HepG2 (cell line): ENCODE measurements at regions not wholly inside any gene's neighbourhood (a gene's known extent, or its start where the extent isn't known, plus 50 kb on each side); places are given as distances from the start of the nearest gene placed in this dataset.

Source experiments
- ATAC-seq: fragments of 200-7000 bp; cut with Tn5 transposase; 3 replicates; pipeline ENCODE4 v1.9.1; 2020; ENCODE audit warnings: mild to moderate bottlenecking, moderate library complexity
- BruUV-seq: library from RNA; stranded (reverse); fragments of 400-500 nt; replicated peaks from 2 replicates; lab custom pipeline; 2021; lab: Mats Ljungman, UMichigan
- CTCF ChIA-PET: fragments of 300-600 bp; formaldehyde crosslinking; extraction: SDS; loops from one replicate; lab custom pipeline; 2021; ENCODE audit warnings: low total read pairs, inconsistent platforms, low intra/inter-chr PET ratio; lab: Yijun Ruan, JAX
- POLR2A ChIA-PET: fragments of 350-600 bp; sonication (Branson Sonifier 250); formaldehyde crosslinking; loops from one replicate; lab custom pipeline; 2020; ENCODE audit warnings: antibody characterized with exemption, inconsistent platforms; lab: Yijun Ruan, JAX
- DNase-seq: peaks from one replicate; pipeline ENCODE4 v3.0.0-alpha.2; 2015; ENCODE audit warnings: low spot score
- FAIRE-seq: peaks from 3 replicates; lab custom pipeline; 2011; peaks lifted over from hg19 to GRCh38; lab: Jason Lieb, UNC
- H2AFZ ChIP-seq: one replicate; pipeline ENCODE4 v1.6.1; 2011; ENCODE audit warnings: low read length, inconsistent platforms
- H3K27ac ChIP-seq: fragments of 300-600 bp; 3 replicates; pipeline ENCODE4 v1.8.0; 2011; ENCODE audit warnings: mixed run types, mild to moderate bottlenecking, mixed read lengths, low read length, inconsistent platforms; ENCODE audit not compliant: insufficient read depth; ENCODE audit errors: extremely low read length
- H3K27me3 ChIP-seq, 2 experiments: fragments of 200-600 bp in 1 of 2; 2 replicates in 1 of 2; 3 replicates in 1 of 2; pipeline versions ENCODE4 v1.6.0 to v1.8.0; 2011; ENCODE audit warnings: low read length in 2 of 2, mild to moderate bottlenecking in 2 of 2, moderate library complexity in 2 of 2, inconsistent platforms in 1 of 2; ENCODE audit not compliant: insufficient read depth in 2 of 2, control insufficient read depth in 1 of 2
- H3K36me3 ChIP-seq, 2 experiments: fragments of 200-600 bp in 1 of 2; replicated peaks in 1 of 2; 2 replicates in 1 of 2; 3 replicates in 1 of 2; pipeline versions ENCODE4 v1.5.1 to v1.8.0; 2011; ENCODE audit warnings: low read length in 2 of 2, inconsistent platforms in 1 of 2; ENCODE audit not compliant: insufficient read depth in 2 of 2, control insufficient read depth in 1 of 2
- H3K4me1 ChIP-seq: 2 replicates; pipeline ENCODE4 v1.5.1; 2012; ENCODE audit warnings: low read length, inconsistent platforms; ENCODE audit not compliant: insufficient read depth
- H3K4me2 ChIP-seq: 2 replicates; pipeline ENCODE4 v1.6.0; 2011; ENCODE audit warnings: low read depth, low read length, inconsistent platforms
- H3K4me3 ChIP-seq, 3 experiments: fragments of 200-600 bp in 1 of 3; sonication (generic), shearing (Covaris generic) in 1 of 3; replicated peaks in 1 of 3; 2 replicates each; pipeline ENCODE4 v1.5.1; 2011 to 2016; ENCODE audit warnings: low read length in 3 of 3, inconsistent platforms in 2 of 3, low read depth in 2 of 3, mild to moderate bottlenecking in 2 of 3, control low read depth in 1 of 3, mixed read lengths in 1 of 3; ENCODE audit not compliant: insufficient read depth in 1 of 3
- H3K79me2 ChIP-seq: one replicate; pipeline ENCODE4 v1.6.1; 2011; ENCODE audit warnings: low read length, inconsistent platforms; ENCODE audit not compliant: insufficient read depth
- H3K9ac ChIP-seq: 2 replicates; pipeline ENCODE4 v1.6.0; 2011; ENCODE audit warnings: mild to moderate bottlenecking, low read depth, low read length, inconsistent platforms; ENCODE audit not compliant: insufficient read depth
- H3K9me3 ChIP-seq: 2 replicates; pipeline ENCODE4 v1.5.1; 2012; ENCODE audit warnings: mild to moderate bottlenecking, low read length
- H4K20me1 ChIP-seq: 2 replicates; pipeline ENCODE4 v1.6.0; 2011; ENCODE audit warnings: inconsistent platforms, mild to moderate bottlenecking, low read length, moderate library complexity; ENCODE audit not compliant: insufficient read depth
- BRCA1 ChIP-seq: sonication (generic); formaldehyde crosslinking; IDR thresholded peaks from 2 replicates; pipeline ENCODE4 v1.4.0; 2020; ENCODE audit warnings: missing genetic modification reagents
- ETV6 ChIP-seq: sonication (generic); formaldehyde crosslinking; conservative IDR thresholded peaks from 2 replicates; pipeline ENCODE4 v1.4.0; 2020; ENCODE audit warnings: missing genetic modification reagents
- MAFF ChIP-seq: IDR thresholded peaks from 2 replicates; pipeline ENCODE4 v1.6.1; 2011; ENCODE audit warnings: low read depth, low read length, improper control_type of control experiment
- RBFOX2 ChIP-seq: fragments of 200-400 bp; formaldehyde crosslinking; IDR thresholded peaks from 2 replicates; pipeline ENCODE4 v1.6.1; 2017; ENCODE audit warnings: low read depth, mild to moderate bottlenecking, low read length
- REL ChIP-seq: sonication (generic); formaldehyde crosslinking; conservative IDR thresholded peaks from 2 replicates; pipeline ENCODE4 v1.8.0; 2022; ENCODE audit warnings: mild to moderate bottlenecking, missing genetic modification reagents, moderate library complexity
- RFX1 ChIP-seq: fragments of 450-650 bp; IDR thresholded peaks from 2 replicates; pipeline ENCODE4 v1.6.1; 2017
- RFX5 ChIP-seq: IDR thresholded peaks from 2 replicates; pipeline ENCODE4 v1.6.1; 2011; ENCODE audit warnings: low read depth, low read length, improper control_type of control experiment
- TRIM24 ChIP-seq: sonication (generic); formaldehyde crosslinking; IDR thresholded peaks from 2 replicates; pipeline ENCODE4 v1.8.0; 2022; ENCODE audit warnings: mild to moderate bottlenecking, missing genetic modification reagents
- ZFP90 ChIP-seq: sonication (generic); formaldehyde crosslinking; IDR thresholded peaks from 2 replicates; pipeline ENCODE4 v1.8.0; 2022; ENCODE audit warnings: missing genetic modification reagents, mild to moderate bottlenecking, inconsistent platforms, borderline replicate concordance
- ZMYM3 ChIP-seq: sonication (generic); formaldehyde crosslinking; IDR thresholded peaks from 2 replicates; pipeline ENCODE4 v1.5.1; 2020; ENCODE audit warnings: mild to moderate bottlenecking, missing genetic modification reagents
- ZNF883 ChIP-seq: sonication (generic); formaldehyde crosslinking; IDR thresholded peaks from 2 replicates; pipeline ENCODE4 v1.5.1; 2020; ENCODE audit warnings: mild to moderate bottlenecking, missing genetic modification reagents; ENCODE audit errors: not compliant biosample characterization
- WGBS: methylation state at CpG from one replicate; pipeline ENCODE4 v1.1.6; 2017; ENCODE audit warnings: low lambda C conversion rate; 5-methylcytosine and 5-hydroxymethylcytosine counted together
- in situ Hi-C: cut with HindIII; loops from 2 replicates; pipeline ENCODE4 v1.10.0; 2017; ENCODE audit warnings: low pct_unique_long_range_greater_than_20kb; ENCODE audit not compliant: extremely low pct_ligation_motif_present
- intact Hi-C: fragments of 100-400 bp; cut with micrococcal nuclease; formaldehyde crosslinking; loops from one replicate; pipeline ENCODE4 v1.10.0; 2022; ENCODE audit not compliant: unreplicated experiment
- TF ChIP-seq, protein P1 (sequence below): sonication (generic); formaldehyde crosslinking; IDR thresholded peaks from 2 replicates; pipeline ENCODE4 v1.4.0; 2020; ENCODE audit warnings: missing genetic modification reagents, borderline replicate concordance
- TF ChIP-seq, protein P2 (sequence below): sonication (generic); formaldehyde crosslinking; IDR thresholded peaks from 2 replicates; pipeline ENCODE4 v1.8.0; 2022; ENCODE audit warnings: low read depth, missing genetic modification reagents
- TF ChIP-seq, protein P3 (sequence below): IDR thresholded peaks from 2 replicates; pipeline ENCODE4 v1.6.1; 2016; ENCODE audit warnings: missing genetic modification reagents, missing compliant biosample characterization
- TF ChIP-seq, protein P4 (sequence below), 2 experiments: sonication (generic) in 1 of 2; formaldehyde crosslinking in 1 of 2; IDR thresholded peaks; 2 replicates each; pipeline versions ENCODE4 v1.5.1 to v1.6.1; 2011 to 2020; ENCODE audit warnings: borderline replicate concordance in 1 of 2, low read depth in 1 of 2, low read length in 1 of 2, mild to moderate bottlenecking in 1 of 2, missing genetic modification reagents in 1 of 2, moderate library complexity in 1 of 2
- TF ChIP-seq, protein P5 (sequence below): sonication (generic); formaldehyde crosslinking; IDR thresholded peaks from 2 replicates; pipeline ENCODE4 v1.4.0; 2020; ENCODE audit warnings: missing genetic modification reagents
- TF ChIP-seq, protein P6 (sequence below): sonication (generic); formaldehyde crosslinking; IDR thresholded peaks from 2 replicates; pipeline ENCODE4 v1.5.0; 2020; ENCODE audit warnings: missing genetic modification reagents

DNA sequence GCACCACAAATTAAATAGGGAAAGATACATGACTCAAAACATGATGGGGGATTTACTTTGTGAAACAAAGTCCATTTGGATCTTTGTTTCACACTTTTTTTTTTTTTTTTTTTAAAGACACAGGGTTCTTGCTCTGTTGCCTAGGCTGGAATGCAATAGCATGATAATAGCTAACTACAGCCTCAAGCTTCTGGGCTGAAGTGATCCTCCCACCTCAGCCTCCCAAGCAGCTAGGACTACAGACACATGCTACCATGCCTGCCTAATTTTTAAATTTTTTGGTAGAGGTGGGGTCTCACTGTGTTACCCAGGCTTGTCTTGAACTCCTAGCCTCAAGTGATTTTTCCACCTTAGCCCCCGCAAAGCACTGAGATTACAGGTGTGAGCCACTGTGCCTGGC, 172.6 kb upstream of the KLF14 start (continued):
- TF ChIP-seq, protein P1, sequence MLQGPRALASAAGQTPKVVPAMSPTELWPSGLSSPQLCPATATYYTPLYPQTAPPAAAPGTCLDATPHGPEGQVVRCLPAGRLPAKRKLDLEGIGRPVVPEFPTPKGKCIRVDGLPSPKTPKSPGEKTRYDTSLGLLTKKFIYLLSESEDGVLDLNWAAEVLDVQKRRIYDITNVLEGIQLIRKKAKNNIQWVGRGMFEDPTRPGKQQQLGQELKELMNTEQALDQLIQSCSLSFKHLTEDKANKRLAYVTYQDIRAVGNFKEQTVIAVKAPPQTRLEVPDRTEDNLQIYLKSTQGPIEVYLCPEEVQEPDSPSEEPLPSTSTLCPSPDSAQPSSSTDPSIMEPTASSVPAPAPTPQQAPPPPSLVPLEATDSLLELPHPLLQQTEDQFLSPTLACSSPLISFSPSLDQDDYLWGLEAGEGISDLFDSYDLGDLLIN (CRISPR knock-in tag) = no peak
- TF ChIP-seq MAFF = no peak
- TF ChIP-seq, protein P2, sequence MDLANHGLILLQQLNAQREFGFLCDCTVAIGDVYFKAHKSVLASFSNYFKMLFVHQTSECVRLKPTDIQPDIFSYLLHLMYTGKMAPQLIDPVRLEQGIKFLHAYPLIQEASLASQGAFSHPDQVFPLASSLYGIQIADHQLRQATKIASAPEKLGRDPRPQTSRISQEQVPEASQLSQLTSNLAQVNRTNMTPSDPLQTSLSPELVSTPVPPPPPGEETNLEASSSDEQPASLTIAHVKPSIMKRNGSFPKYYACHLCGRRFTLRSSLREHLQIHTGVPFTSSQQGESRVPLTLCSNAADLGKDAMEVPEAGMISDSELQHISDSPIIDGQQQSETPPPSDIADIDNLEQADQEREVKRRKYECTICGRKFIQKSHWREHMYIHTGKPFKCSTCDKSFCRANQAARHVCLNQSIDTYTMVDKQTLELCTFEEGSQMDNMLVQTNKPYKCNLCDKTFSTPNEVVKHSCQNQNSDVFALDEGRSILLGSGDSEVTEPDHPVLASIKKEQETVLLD (CRISPR knock-in tag) = no peak
- TF ChIP-seq, protein P3, sequence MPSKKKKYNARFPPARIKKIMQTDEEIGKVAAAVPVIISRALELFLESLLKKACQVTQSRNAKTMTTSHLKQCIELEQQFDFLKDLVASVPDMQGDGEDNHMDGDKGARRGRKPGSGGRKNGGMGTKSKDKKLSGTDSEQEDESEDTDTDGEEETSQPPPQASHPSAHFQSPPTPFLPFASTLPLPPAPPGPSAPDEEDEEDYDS (CRISPR knock-in tag) = no peak
- TF ChIP-seq ZNF883 = no peak
- no peak for TF ChIP-seq ZFP90
- no peak for TF ChIP-seq TRIM24 (CRISPR knock-in tag)
- TF ChIP-seq ZMYM3 (CRISPR knock-in tag) = peak; percentile 74
- no peak for TF ChIP-seq REL (CRISPR knock-in tag)
- TF ChIP-seq RFX5 = no peak

DNA sequence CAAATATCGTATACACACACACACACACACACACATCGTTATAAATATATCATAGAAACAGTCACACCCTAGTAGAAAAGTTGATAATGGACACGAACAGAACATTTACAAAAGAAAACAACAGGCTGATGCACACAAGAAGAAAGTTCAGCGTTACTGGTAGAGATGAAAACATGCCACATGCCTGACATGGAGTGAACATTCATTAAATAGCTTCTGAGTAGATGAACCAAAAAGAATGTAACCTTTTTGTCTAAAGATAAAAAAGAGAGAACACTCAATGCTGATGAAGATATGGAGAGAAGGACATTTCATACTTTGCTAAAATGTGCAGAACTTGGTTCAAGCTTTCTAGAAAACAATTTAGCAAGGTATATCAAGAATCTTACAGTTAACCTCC, 173.4 kb upstream of the KLF14 start:
- no TSS peak for BruUV-seq
- Histone ChIP-seq H3K9me3 (no peaks in the 10 kb centered on the region), H3K4me3 (no peak overlapping the region), H3K36me3 (peaks cover 1 to 6% of the 10 kb centered on the region in 2 experiments; a peak in 4 of 5 replicates), H3K79me2 (peaks cover 95% of the 10 kb centered on the region), H3K9ac (no peak overlapping the region), H4K20me1 (no peaks in the 10 kb centered on the region), H3K27ac (no peak overlapping the region), H3K4me1 (peaks cover 97% of the 10 kb centered on the region), H2AFZ (no peak overlapping the region)
- in situ Hi-C loops = no loop called here
- ATAC-seq (no peak), DNase-seq (no peak), FAIRE-seq (no peak)
- 94% methylated on average over 4 of the region's 4 CpGs for WGBS
- CTCF ChIA-PET = no interaction called here
- TF ChIP-seq, protein P4, sequence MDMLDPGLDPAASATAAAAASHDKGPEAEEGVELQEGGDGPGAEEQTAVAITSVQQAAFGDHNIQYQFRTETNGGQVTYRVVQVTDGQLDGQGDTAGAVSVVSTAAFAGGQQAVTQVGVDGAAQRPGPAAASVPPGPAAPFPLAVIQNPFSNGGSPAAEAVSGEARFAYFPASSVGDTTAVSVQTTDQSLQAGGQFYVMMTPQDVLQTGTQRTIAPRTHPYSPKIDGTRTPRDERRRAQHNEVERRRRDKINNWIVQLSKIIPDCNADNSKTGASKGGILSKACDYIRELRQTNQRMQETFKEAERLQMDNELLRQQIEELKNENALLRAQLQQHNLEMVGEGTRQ (IDR thresholded peaks at IDR 0.05; ENCODE audit: low read depth, low read length) = no peak
- TF ChIP-seq, protein P4 (CRISPR knock-in tag; IDR thresholded peaks at IDR 0.05; ENCODE audit: borderline replicate concordance) = no peak
- 0 out of 2 replicates have a peak, but pooled peaks have one; percentile 22 for TF ChIP-seq RBFOX2
- TF ChIP-seq, protein P5, sequence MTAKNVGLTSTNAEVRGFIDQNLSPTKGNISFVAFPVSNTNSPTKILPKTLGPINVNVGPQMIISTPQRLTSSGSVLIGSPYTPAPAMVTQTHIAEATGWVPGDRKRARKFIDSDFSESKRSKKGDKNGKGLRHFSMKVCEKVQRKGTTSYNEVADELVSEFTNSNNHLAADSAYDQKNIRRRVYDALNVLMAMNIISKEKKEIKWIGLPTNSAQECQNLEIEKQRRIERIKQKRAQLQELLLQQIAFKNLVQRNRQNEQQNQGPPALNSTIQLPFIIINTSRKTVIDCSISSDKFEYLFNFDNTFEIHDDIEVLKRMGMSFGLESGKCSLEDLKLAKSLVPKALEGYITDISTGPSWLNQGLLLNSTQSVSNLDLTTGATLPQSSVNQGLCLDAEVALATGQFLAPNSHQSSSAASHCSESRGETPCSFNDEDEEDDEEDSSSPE = no peak
- no peak for TF ChIP-seq ETV6 (CRISPR knock-in tag)
- TF ChIP-seq, protein P6, sequence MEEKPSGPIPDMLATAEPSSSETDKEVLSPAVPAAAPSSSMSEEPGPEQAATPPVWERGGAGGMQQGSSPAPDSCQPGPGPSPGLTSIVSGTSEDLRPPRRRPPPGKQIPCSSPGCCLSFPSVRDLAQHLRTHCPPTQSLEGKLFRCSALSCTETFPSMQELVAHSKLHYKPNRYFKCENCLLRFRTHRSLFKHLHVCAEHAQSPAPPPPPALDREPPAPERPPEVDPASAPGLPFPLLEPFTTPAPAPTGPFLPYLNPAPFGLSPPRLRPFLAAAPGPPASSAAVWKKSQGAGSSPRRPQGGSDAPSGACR = no peak
- TF ChIP-seq RFX1 = no peak
- TF ChIP-seq BRCA1 (CRISPR knock-in tag) = no peak
- TF ChIP-seq, all 625 proteins: peak for 1
- Histone ChIP-seq H3K4me2 (peak overlapping the region; percentile 44), H3K27me3 (no peaks in the 10 kb centered on the region)
- POLR2A ChIA-PET = interaction anchor here (0.7 kb wide), 1 partner anchor 87 kb away, joined by 3 read pairs; no protein-coding TSS in a partner anchor
- intact Hi-C loops = no loop called here
